Activated naive CD4-positive, alpha-beta T cell (primary cell): ENCODE measurements at regions not wholly inside any gene's neighbourhood (a gene's known extent, or its start where the extent isn't known, plus 50 kb on each side); places are given as distances from the start of the nearest gene placed in this dataset.
"Not testable (repeated sequence)": the region's sequence is repeated elsewhere in the genome, so short reads cannot be mapped to it uniquely, and the experiment has no call there.

ENCODE experiments used
- DNase-seq, 4 experiments: peaks; one replicate each; lab custom pipeline; 2025; lab: John Stamatoyannopoulos, UW

GRCh38 chr16:9343276-9343675 is 251.8 kb downstream of the HAPSTR1 start:
- no peak for DNase-seq

- no peak for DNase-seq
Observed at GRCh38 chr16:9344508-9344907, 253.1 kb downstream of the HAPSTR1 start.

DNA sequence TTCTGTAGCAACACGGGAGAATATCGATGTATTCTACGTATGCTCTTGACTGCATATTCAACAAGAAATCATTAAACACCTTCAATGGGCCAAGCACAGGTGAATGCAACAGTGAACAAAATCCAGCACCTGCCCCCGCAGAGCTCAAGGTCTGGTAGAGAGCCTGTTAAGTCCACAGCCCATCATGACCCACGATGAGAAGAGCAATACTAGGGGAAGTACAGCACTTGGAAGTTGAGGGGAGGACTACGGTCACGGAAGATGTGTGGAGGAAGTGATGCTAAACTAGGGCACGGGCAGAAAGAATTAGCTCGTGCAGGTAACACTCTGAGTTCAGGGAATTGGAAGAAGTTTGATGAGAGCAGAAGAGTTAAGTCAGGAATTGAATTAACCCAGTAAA is 253.6 kb downstream of the HAPSTR1 start:
- no peak for DNase-seq

GRCh38 chr16:9345880-9346279 is 254.4 kb downstream of the HAPSTR1 start:
- DNase-seq: no peak

DNA sequence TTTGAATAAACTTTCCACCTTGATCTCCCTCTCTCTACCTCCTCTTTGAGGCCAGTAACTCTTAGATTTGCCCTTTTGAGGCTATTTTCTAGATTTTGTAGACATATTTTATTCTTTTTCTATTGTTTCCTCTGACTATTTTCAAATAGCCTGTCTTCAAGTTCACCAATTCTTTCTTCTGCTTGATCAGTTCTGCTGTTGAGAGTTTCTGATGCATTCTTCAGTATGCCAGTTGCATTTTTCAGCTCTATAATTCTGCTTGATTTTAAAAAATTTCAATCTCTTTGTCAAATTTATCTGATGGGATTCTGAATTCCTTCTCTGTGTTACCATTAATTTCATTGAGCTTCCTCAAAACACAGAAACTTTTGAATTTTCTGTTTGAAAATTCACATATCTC is 257.5 kb downstream of the HAPSTR1 start:
- no peak for DNase-seq

GRCh38 chr16:9349373-9349960 is 258.0 kb downstream of the HAPSTR1 start:
- not testable (repeated sequence) for DNase-seq

DNA sequence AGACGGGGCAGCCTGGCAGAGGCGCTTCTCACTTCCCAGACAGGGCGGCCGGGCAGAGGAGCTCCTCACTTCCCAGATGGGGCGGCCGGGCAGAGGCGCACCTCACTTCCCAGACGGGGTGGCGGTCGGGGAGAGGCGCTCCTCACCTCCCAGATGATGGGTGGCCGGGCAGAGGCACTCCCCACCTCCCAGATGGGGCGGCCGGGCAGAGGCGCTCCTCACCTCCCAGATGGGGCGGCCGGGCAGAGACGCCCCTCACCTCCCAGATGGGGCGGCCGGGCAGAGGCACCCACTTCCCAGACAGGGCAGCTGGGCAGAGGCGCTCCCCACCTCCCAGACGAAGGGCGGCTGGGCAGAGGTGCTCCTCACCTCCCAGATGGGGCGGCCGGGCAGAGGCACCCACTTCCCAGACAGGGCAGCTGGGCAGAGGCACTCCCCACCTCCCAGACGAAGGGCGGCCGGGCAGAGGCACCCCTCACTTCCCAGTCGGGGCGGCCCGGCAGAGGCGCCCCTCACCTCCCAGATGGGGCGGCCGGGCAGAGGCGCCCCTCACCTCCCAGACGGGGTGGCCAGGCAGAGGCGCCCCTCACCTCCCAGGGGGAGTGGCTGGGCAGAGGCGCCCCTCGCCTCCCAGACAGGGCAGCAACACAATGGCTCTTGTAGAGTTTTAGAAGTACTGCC is 258.8 kb downstream of the HAPSTR1 start:
- not testable (repeated sequence) for DNase-seq

DNA sequence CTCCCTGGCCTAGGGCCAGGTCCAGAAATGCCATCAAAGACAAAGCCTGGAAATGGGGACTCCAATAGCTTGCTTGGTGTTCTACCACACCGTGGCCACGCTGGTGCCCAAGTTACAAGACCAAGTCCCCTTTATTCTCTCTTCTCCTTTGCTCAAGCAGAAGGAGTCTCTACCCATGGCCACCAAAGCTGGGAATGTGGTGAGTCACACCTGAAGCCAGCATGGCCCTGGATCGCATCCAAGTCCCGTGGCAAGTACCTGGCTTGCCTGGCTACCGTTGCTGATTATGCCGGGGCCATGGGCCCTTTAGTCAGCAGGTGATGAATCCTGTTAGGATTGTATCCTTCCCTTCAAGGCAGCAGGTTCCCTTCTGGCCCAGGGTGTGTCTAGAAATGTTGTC is 260.0 kb downstream of the HAPSTR1 start:
- DNase-seq: no peak

DNA sequence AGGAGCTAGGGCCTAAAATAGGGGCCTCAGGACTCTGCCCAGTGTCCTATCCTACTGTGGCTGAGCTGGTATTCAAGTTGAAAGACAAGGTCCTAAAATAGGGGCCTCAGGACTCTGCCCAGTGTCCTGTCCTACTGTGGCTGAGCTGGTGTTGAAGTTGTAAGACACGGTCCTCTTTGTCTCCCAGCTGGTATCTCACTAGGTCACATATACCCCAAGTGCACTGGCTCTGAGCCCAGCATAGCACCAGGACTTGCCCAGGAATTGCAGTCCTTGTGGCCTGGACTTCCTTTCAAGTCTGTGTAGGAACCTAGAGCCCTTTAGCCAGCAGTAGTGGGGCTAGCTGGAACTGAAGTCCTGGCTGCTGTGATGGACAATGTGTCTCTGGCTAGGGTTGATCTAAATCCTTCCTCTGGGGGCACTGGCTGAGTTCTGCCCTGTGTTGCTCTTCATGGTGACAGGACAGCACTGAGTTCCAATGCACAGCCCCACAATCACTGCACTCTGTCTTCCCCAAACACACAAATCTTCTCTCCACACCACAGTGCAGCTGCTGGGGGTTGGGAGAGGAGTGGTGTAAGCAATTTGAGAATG is 260.5 kb downstream of the HAPSTR1 start:
- DNase-seq: no peak

- DNase-seq: no peak
Observed at GRCh38 chr16:9357829-9358228, 266.4 kb downstream of the HAPSTR1 start.

- no peak for DNase-seq
Observed at GRCh38 chr16:9360075-9360474, 268.6 kb downstream of the HAPSTR1 start.

- no peak for DNase-seq
Observed at GRCh38 chr16:9362050-9362449, 270.6 kb downstream of the HAPSTR1 start.

- no peak for DNase-seq
Observed at GRCh38 chr16:9362604-9363003, 271.2 kb downstream of the HAPSTR1 start.

GRCh38 chr16:9363520-9363919 is 272.1 kb downstream of the HAPSTR1 start:
- DNase-seq: no peak

GRCh38 chr16:9364721-9365369 is 273.4 kb downstream of the HAPSTR1 start:
- DNase-seq: no peak

DNA sequence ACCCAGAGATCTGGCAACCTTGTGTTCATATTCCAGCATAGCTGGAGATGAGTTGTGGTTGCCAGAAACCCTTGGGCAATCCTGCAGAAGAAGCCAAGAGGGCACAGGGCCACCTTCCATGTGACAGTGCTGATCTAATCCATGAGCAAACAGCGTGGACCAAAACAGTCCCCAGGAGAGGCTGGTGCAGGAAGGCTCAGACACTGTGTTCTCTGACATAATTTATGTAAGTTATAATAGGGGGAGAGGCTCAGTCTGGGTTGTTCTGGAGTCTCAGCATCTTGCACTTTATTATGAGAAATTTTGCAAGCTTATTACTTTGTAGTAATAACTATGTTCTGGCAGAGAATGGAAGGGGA is 273.9 kb downstream of the HAPSTR1 start:
- no peak for DNase-seq

DNA sequence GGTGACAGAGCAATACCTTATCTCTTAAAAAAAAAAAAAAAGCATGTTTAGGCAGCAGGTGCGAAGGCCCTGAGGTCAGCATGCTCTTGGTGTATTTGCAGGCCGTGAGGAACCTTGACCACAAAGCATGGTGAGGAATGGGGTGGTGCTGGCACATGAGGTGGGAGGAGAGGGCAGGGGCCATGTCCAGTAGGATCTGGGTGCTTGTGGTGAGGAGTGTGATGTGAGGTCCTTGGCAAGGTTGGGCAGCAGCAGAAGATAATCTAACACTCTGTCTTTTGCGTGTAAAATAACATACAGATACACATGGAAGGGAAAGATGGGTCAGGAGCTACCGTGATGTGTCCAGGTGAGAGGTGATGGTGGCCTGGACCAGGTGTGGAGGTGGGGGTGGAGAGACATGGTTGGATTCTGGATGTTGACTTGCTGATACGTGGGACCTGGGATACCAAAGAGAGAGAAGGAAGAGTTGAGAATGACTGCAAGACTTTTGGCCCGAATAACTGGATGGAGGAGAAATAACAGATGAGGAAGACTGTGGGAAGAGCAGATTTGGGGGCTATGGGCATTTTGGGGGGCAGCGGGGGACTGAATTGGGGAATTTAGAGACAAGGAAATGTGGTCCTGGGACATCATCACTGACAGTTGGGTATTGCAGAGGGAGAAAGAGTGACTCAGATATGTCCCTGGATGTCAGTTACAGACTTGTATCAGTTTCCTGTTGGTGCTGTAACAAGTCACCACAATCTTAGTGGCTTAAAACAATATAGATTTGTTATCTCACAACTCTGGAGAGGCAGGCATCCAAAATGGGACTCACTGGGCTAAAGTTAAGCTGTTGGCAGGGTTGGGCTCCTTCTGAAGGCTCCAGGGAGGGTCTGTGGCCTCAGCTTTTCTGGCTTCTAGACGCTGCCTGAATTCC is 274.9 kb downstream of the HAPSTR1 start:
- DNase-seq: no peak

DNA sequence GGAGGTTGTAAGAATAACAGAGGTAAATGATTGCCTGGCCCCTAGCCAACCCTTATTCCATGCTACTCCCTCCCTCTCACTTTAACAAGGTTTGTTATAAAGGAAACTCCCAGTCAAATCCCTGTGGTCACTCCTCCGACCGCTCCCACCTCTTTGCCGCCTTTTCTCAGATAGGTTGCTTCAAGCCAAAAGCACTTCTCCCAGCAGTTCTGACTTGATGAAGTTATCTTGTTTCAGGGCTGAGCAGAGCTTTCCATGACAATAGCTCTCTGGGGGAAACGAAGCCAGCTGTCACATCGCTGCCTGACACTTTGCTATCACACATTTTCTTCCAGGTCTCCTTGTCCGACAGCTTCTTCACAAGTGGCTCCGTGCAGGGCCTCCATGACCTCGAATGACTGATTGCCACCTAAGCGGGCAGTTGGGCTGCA is 278.6 kb downstream of the HAPSTR1 start:
- no peak for DNase-seq

- no peak for DNase-seq
Observed at GRCh38 chr16:9371713-9372448, 280.4 kb downstream of the HAPSTR1 start.

DNA sequence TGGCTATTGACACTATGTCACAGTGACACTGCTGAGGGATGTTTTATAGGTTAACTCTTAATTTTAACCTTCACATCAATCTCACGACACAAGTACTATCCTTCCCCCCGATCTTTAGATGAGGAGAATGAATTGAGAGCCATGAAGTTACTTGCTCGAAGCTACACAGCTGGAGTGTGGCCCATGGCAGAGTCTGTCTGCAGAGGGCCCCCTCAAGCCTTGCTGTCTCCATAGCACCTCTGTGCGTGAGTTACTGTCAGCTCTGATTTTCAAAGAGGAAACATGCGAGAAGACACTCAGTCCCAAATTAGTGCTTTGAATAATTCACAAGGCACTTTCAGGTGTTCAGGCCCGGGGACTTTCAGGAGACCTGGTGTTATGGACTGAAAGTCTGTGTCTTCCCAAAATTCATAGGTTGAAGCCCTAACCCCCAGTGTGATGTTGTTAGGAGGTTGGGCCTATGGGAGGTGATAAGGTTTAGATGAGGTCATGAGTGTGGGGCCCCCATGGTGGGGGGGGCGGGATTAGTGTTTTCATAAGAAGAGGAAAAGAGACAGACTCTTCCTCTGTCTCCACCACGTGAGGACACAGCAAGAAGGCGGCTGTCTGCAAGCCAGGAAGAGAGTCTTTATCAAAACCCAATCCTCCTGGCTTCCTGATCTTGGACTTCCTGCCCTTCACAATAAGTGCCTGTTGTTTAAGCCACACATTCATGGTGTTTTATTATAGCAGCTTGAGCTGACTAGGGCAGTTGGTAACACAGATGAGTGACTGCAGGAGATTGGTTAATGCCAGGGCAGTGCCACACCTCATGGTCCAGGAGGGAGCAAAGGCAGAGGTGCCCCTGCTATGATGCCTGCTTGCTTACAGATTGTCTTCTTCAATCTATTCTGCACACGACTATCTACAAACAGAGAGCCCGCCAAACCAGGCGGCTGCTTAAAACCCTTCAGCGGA is 281.8 kb downstream of the HAPSTR1 start:
- no peak for DNase-seq
